Aorta (tissue), 5 donors: ENCODE measurements at regions not wholly inside any gene's neighbourhood (a gene's known extent, or its start where the extent isn't known, plus 50 kb on each side); places are given as distances from the start of the nearest gene placed in this dataset.

ENCODE experiments used
- ATAC-seq: fragments of 200-7000 bp; cut with Tn5 transposase; one replicate; pipeline ENCODE4 v1.9.1; 2022; ENCODE audit warnings: moderate library complexity; ENCODE audit not compliant: low FRiP score
- DNase-seq, 2 donors: peaks; one replicate each; pipeline ENCODE4 v3.0.0-alpha.2; 2020
- H3K27ac ChIP-seq, 2 donors: one replicate each; pipeline ENCODE4 v1.5.1; 2013; ENCODE audit warnings: low read length in 2 of 2, mild to moderate bottlenecking in 2 of 2, moderate library complexity in 2 of 2, control low read depth in 1 of 2, inconsistent platforms in 1 of 2, low read depth in 1 of 2
- H3K27me3 ChIP-seq, 2 donors: one replicate each; pipeline ENCODE4 v1.6.1; 2013; ENCODE audit warnings: control low read depth in 1 of 2, low read length in 1 of 2, mild to moderate bottlenecking in 1 of 2, moderate library complexity in 1 of 2; ENCODE audit not compliant: insufficient read depth in 2 of 2, control insufficient read depth in 1 of 2
- H3K36me3 ChIP-seq, 2 donors: one replicate each; pipeline ENCODE4 v1.6.1; 2013; ENCODE audit warnings: control low read depth in 1 of 2, low read length in 1 of 2, mild to moderate bottlenecking in 1 of 2; ENCODE audit not compliant: insufficient read depth in 2 of 2, control insufficient read depth in 1 of 2
- H3K4me1 ChIP-seq, 2 donors: one replicate each; pipeline ENCODE4 v1.6.1; 2013; ENCODE audit warnings: low read length in 2 of 2, control low read depth in 1 of 2, mild to moderate bottlenecking in 1 of 2, moderate library complexity in 1 of 2; ENCODE audit not compliant: insufficient read depth in 2 of 2, control insufficient read depth in 1 of 2
- H3K4me3 ChIP-seq, 2 donors: one replicate each; pipeline ENCODE4 v1.5.1; 2013; ENCODE audit warnings: low read length in 2 of 2, control low read depth in 1 of 2, mild to moderate bottlenecking in 1 of 2
- H3K9me3 ChIP-seq: one replicate; pipeline ENCODE4 v1.6.1; 2013; ENCODE audit warnings: mild to moderate bottlenecking, low read length; ENCODE audit not compliant: control insufficient read depth
- WGBS, 2 donors: extraction: QIAGEN DNeasy Blood & Tissue Kit; methylation state at CpG; one replicate each; pipeline ENCODE4 v1.1.7; 2013; 5-methylcytosine and 5-hydroxymethylcytosine counted together
- intact Hi-C, 2 donors: fragments of 100-400 bp; cut with DNase I; formaldehyde crosslinking; loops; one replicate each; pipeline versions ENCODE4 v1.14.2 to v1.15.0; 2022
- donor health status: healthy with polysubstance abuse.
- donor health status: Bipolar disorder and iron deficiency.
- donor health status: DM: no; HTN: no; CAD: no.
- donor health status: DM: no; HTN: no; CAD: no.
- donor health status: DM: yes; HTN: yes; CAD: no.

GRCh38 chr11:19602406-19602805 is 110.2 kb upstream of the NAV2 start:
- H3K27me3 ChIP-seq: no peaks in the 10 kb centered on the region
- H3K4me1 ChIP-seq: peaks cover 11 to 13% of the 10 kb centered on the region in 2 donors
- no peaks in the 10 kb centered on the region for H3K36me3 ChIP-seq
- peak overlapping the region in 1 of 2 donors; percentile 14 for H3K27ac ChIP-seq
- 25 to 30% methylated on average over 6 of the region's 6 CpGs for WGBS, 2 donors
- ATAC-seq: no peak
- H3K4me3 ChIP-seq: no peak overlapping the region
- intact Hi-C loops: no loop called here
- no peak for DNase-seq
- no peaks in the 10 kb centered on the region for H3K9me3 ChIP-seq

- Histone ChIP-seq H3K4me1 (peaks cover 10 to 11% of the 10 kb centered on the region in 2 donors), H3K27ac (peak overlapping the region in 1 of 2 donors; percentile 72), H3K9me3 (no peaks in the 10 kb centered on the region), H3K27me3 (no peaks in the 10 kb centered on the region), H3K4me3 (no peak overlapping the region), H3K36me3 (no peaks in the 10 kb centered on the region)
- DNase-seq: no peak
- 96 to 100% methylated on average over 2 of the region's 2 CpGs for WGBS, 2 donors
- ATAC-seq: no peak
- intact Hi-C loops: no loop called here
Observed at GRCh38 chr11:19601235-19601634, 111.4 kb upstream of the NAV2 start.

GRCh38 chr11:19599681-19600080 is 113.0 kb upstream of the NAV2 start:
- ATAC-seq: no peak
- H3K4me1 ChIP-seq: peaks cover 8 to 11% of the 10 kb centered on the region in 2 donors

GRCh38 chr11:19598876-19599486 is 113.7 kb upstream of the NAV2 start:
- H3K27me3 ChIP-seq: no peaks in the 10 kb centered on the region
- no peaks in the 10 kb centered on the region for H3K36me3 ChIP-seq
- no peak for DNase-seq
- no peaks in the 10 kb centered on the region for H3K9me3 ChIP-seq
- peak overlapping the region; percentile 18 to 21 for H3K4me3 ChIP-seq
- intact Hi-C loops: loop anchor here (5.0 kb wide), 3 partner anchors 73 to 113 kb away; partner anchors contain the start of gene NAV2 (in 1 of the 2)
- ATAC-seq: no peak
- peaks cover 8 to 11% of the 10 kb centered on the region in 2 donors for H3K4me1 ChIP-seq
- peak overlapping the region; percentile 61 to 93 for H3K27ac ChIP-seq
- WGBS, 2 donors: 33 to 53% methylated on average over 4 of the region's 4 CpGs

More at GRCh38 chr11:19599681-19600080, 113.0 kb upstream of the NAV2 start:
- Histone ChIP-seq H3K36me3 (no peaks in the 10 kb centered on the region), H3K27me3 (no peaks in the 10 kb centered on the region), H3K9me3 (no peaks in the 10 kb centered on the region), H3K4me3 (peak overlapping the region in 1 of 2 donors; percentile 18), H3K27ac (peak overlapping the region; percentile 61 to 93)
- no peak for DNase-seq
- intact Hi-C loops: loop anchor here (5.0 kb wide), 3 partner anchors 73 to 113 kb away; partner anchors contain the start of gene NAV2 (in 1 of the 2)
- 8 to 12% methylated on average over 4 of the region's 4 CpGs for WGBS, 2 donors

- H3K9me3 ChIP-seq: no peaks in the 10 kb centered on the region
- intact Hi-C loops: loop anchor here (5.0 kb wide), 3 partner anchors 74 to 114 kb away; partner anchors contain the start of gene NAV2 (in 1 of the 2)
- no peaks in the 10 kb centered on the region for H3K27me3 ChIP-seq
- ATAC-seq (no peak), DNase-seq (no peak)
- peaks cover 8 to 11% of the 10 kb centered on the region in 2 donors for H3K4me1 ChIP-seq
- peak overlapping the region; percentile 61 to 94 for H3K27ac ChIP-seq
- 17 to 42% methylated on average over 3 of the region's 3 CpGs for WGBS, 2 donors
- peak overlapping the region; percentile 18 to 27 for H3K4me3 ChIP-seq
- no peaks in the 10 kb centered on the region for H3K36me3 ChIP-seq
Observed at GRCh38 chr11:19598456-19598855, 114.2 kb upstream of the NAV2 start.

GRCh38 chr11:19597876-19598275 is 114.8 kb upstream of the NAV2 start:
- Histone ChIP-seq H3K4me1 (peaks cover 7 to 8% of the 10 kb centered on the region in 2 donors), H3K27ac (peak overlapping the region in 1 of 2 donors; percentile 94), H3K9me3 (no peaks in the 10 kb centered on the region), H3K4me3 (peak overlapping the region; percentile 9 to 27), H3K27me3 (no peaks in the 10 kb centered on the region), H3K36me3 (no peaks in the 10 kb centered on the region)
- 11 to 28% methylated on average over 5 of the region's 5 CpGs for WGBS, 2 donors
- DNase-seq (peak; percentile 59 to 80), ATAC-seq (no peak)
- intact Hi-C loops: loop anchor here (2.0 to 5.0 kb wide), 4 partner anchors 74 to 115 kb away; partner anchors contain the start of gene NAV2 (in 2 of the 2)

GRCh38 chr11:19597206-19597605 is 115.4 kb upstream of the NAV2 start:
- peak; percentile 44 for ATAC-seq
- H3K27ac ChIP-seq: peak overlapping the region; percentile 94 to 96
- H3K9me3 ChIP-seq: no peaks in the 10 kb centered on the region

GRCh38 chr11:19595840-19596751 is 116.5 kb upstream of the NAV2 start:
- H3K27ac ChIP-seq: peak overlapping the region; percentile 94 to 96
- intact Hi-C loops: loop anchor here (2.0 to 5.0 kb wide), 4 partner anchors 76 to 117 kb away; partner anchors contain the start of gene NAV2 (in 2 of the 2)
- peak overlapping the region in 1 of 2 donors; percentile 8 for H3K4me3 ChIP-seq
- H3K27me3 ChIP-seq: no peaks in the 10 kb centered on the region
- H3K9me3 ChIP-seq: no peaks in the 10 kb centered on the region
- no peaks in the 10 kb centered on the region for H3K36me3 ChIP-seq
- DNase-seq (peak; percentile 89 to 93), ATAC-seq (peak; percentile 86)
- whole genome bisulfite sequencing, 2 donors: 1 to 5% methylated on average over 12 of the region's 12 CpGs
- H3K4me1 ChIP-seq: peaks cover 5 to 8% of the 10 kb centered on the region in 2 donors

More at GRCh38 chr11:19597206-19597605, 115.4 kb upstream of the NAV2 start:
- DNase-seq: no peak
- intact Hi-C loops: loop anchor here (2.0 to 5.0 kb wide), 4 partner anchors 75 to 116 kb away; partner anchors contain the start of gene NAV2 (in 2 of the 2)
- 8 to 11% methylated on average over 1 of the region's 1 CpG for WGBS, 2 donors
- Histone ChIP-seq H3K4me1 (peaks cover 5 to 8% of the 10 kb centered on the region in 2 donors), H3K4me3 (peak overlapping the region; percentile 9 to 14), H3K36me3 (no peaks in the 10 kb centered on the region), H3K27me3 (no peaks in the 10 kb centered on the region)
